HEK293 (cell line): ENCODE measurements at regions not wholly inside any gene's neighbourhood (a gene's known extent, or its start where the extent isn't known, plus 50 kb on each side); places are given as distances from the start of the nearest gene placed in this dataset.

Experiments
- CTCF ChIA-PET: fragments of 350-600 bp; formaldehyde crosslinking; extraction: SDS; loops from one replicate; lab custom pipeline; 2021; ENCODE audit warnings: antibody characterized with exemption; lab: Yijun Ruan, JAX
- POLR2A ChIA-PET: fragments of 300-600 bp; formaldehyde crosslinking; extraction: SDS; loops from one replicate; lab custom pipeline; 2020; ENCODE audit warnings: antibody characterized with exemption, inconsistent platforms; lab: Yijun Ruan, JAX
- H3K27ac ChIP-seq: fragments of 200-500 bp; sonication (Bioruptor generic); 2 replicates; pipeline ENCODE4 v1.5.1; 2014; ENCODE audit warnings: low read depth, low read length, control low read depth, inconsistent platforms; ENCODE audit errors: extremely low read depth
- H3K36me3 ChIP-seq, 2 experiments: fragments of 200-500 bp in 1 of 2; sonication (Bioruptor generic) in 1 of 2; 1 replicate in 1 of 2; 2 replicates in 1 of 2; pipeline ENCODE4 v1.5.1; 2014 to 2017; ENCODE audit warnings: inconsistent platforms in 2 of 2, low read length in 2 of 2; ENCODE audit not compliant: control insufficient read depth in 2 of 2, insufficient read depth in 1 of 2
- H3K4me1 ChIP-seq: fragments of 200-500 bp; sonication (Bioruptor generic); 2 replicates; pipeline ENCODE4 v1.5.1; 2014; ENCODE audit warnings: mild to moderate bottlenecking, low read length, inconsistent platforms; ENCODE audit not compliant: control insufficient read depth, insufficient read depth
- H3K4me3 ChIP-seq: 2 replicates; pipeline ENCODE4 v1.5.1; 2011; ENCODE audit warnings: low read depth, mild to moderate bottlenecking, control low read depth, low read length, moderate library complexity
- H3K9me3 ChIP-seq: fragments of 200-500 bp; sonication (Bioruptor generic); 2 replicates; pipeline ENCODE4 v1.5.1; 2014; ENCODE audit warnings: low read depth, low read length, inconsistent platforms; ENCODE audit not compliant: control insufficient read depth, insufficient read depth
- HIC1 ChIP-seq: fragments of 450-650 bp; formaldehyde crosslinking; IDR thresholded peaks from 2 replicates; pipeline ENCODE4 v1.5.1; 2016; ENCODE audit warnings: missing biosample characterization, missing genetic modification characterization
- KLF1 ChIP-seq: fragments of 450-650 bp; formaldehyde crosslinking; IDR thresholded peaks from 2 replicates; pipeline ENCODE4 v1.5.1; 2016; ENCODE audit warnings: missing biosample characterization, missing genetic modification characterization
- OSR2 ChIP-seq: fragments of 450-650 bp; formaldehyde crosslinking; IDR thresholded peaks from 2 replicates; pipeline ENCODE4 v1.5.1; 2016; ENCODE audit warnings: missing biosample characterization, missing genetic modification characterization
- PATZ1 ChIP-seq: fragments of 450-650 bp; formaldehyde crosslinking; IDR thresholded peaks from 2 replicates; pipeline ENCODE4 v1.5.1; 2016; ENCODE audit warnings: missing biosample characterization, missing genetic modification characterization
- ZBTB6 ChIP-seq: fragments of 450-650 bp; formaldehyde crosslinking; IDR thresholded peaks from 2 replicates; pipeline ENCODE4 v1.5.1; 2017; ENCODE audit warnings: missing biosample characterization, missing genetic modification characterization
- ZFP69B ChIP-seq: fragments of 450-650 bp; formaldehyde crosslinking; IDR thresholded peaks from 2 replicates; pipeline ENCODE4 v1.5.1; 2016; ENCODE audit warnings: missing biosample characterization, missing genetic modification characterization
- ZNF114 ChIP-seq: fragments of 450-650 bp; formaldehyde crosslinking; IDR thresholded peaks from 2 replicates; pipeline ENCODE4 v1.5.0; 2017; ENCODE audit warnings: missing biosample characterization, missing genetic modification characterization
- ZNF146 ChIP-seq: fragments of 450-650 bp; formaldehyde crosslinking; IDR thresholded peaks from 2 replicates; pipeline ENCODE4 v1.5.1; 2016; ENCODE audit warnings: missing biosample characterization, missing genetic modification characterization
- ZNF341 ChIP-seq: fragments of 450-650 bp; formaldehyde crosslinking; IDR thresholded peaks from 2 replicates; pipeline ENCODE4; 2016; ENCODE audit warnings: low read depth, missing biosample characterization, missing genetic modification characterization
- ZNF423 ChIP-seq: fragments of 450-650 bp; formaldehyde crosslinking; IDR thresholded peaks from 2 replicates; pipeline ENCODE4 v1.5.1; 2016; ENCODE audit warnings: missing biosample characterization, missing genetic modification characterization
- ZNF513 ChIP-seq: fragments of 450-650 bp; IDR thresholded peaks from 2 replicates; pipeline ENCODE4 v1.5.1; 2018; ENCODE audit warnings: missing biosample characterization, missing genetic modification characterization
- ZNF596 ChIP-seq: fragments of 450-650 bp; IDR thresholded peaks from 2 replicates; pipeline ENCODE4 v1.5.0; 2018; ENCODE audit warnings: missing biosample characterization, mild to moderate bottlenecking, missing genetic modification characterization, moderate library complexity
- ZNF626 ChIP-seq: fragments of 450-650 bp; sonication (Bioruptor Pico); formaldehyde crosslinking; IDR thresholded peaks from 2 replicates; pipeline ENCODE4 v1.5.1; 2018; ENCODE audit warnings: missing biosample characterization, missing genetic modification characterization, inconsistent platforms
- ZNF785 ChIP-seq: fragments of 450-650 bp; formaldehyde crosslinking; IDR thresholded peaks from 2 replicates; pipeline ENCODE4 v1.5.1; 2016; ENCODE audit warnings: missing biosample characterization, missing genetic modification characterization
- ZNF791 ChIP-seq: fragments of 450-650 bp; formaldehyde crosslinking; IDR thresholded peaks from 2 replicates; pipeline ENCODE4 v1.5.1; 2016; ENCODE audit warnings: missing biosample characterization, missing genetic modification characterization
- ZNF792 ChIP-seq: fragments of 450-650 bp; formaldehyde crosslinking; IDR thresholded peaks from 2 replicates; pipeline ENCODE4 v1.5.1; 2016; ENCODE audit warnings: missing biosample characterization, missing genetic modification characterization
- ZSCAN16 ChIP-seq: fragments of 450-650 bp; formaldehyde crosslinking; IDR thresholded peaks from 2 replicates; pipeline ENCODE4 v1.5.1; 2016; ENCODE audit warnings: missing biosample characterization, missing genetic modification characterization
- TF ChIP-seq, protein P1 (sequence below): fragments of 450-650 bp; formaldehyde crosslinking; IDR thresholded peaks from 2 replicates; pipeline ENCODE4 v1.5.0; 2017; ENCODE audit warnings: missing biosample characterization, missing genetic modification characterization, borderline replicate concordance
- TF ChIP-seq, protein P2 (sequence below): sonication (generic); formaldehyde crosslinking; IDR thresholded peaks from 2 replicates; pipeline ENCODE4 v1.8.1; 2022; ENCODE audit warnings: mild to moderate bottlenecking, moderate library complexity, missing genetic modification reagents

- H3K27ac ChIP-seq = no peak overlapping the region
- no peaks in the 10 kb centered on the region for H3K36me3 ChIP-seq
- no peaks in the 10 kb centered on the region for H3K9me3 ChIP-seq
- ChIA-PET POLR2A (no interaction called here), CTCF (interaction anchor here (0.7 kb wide), 1 partner anchor 19 kb away, joined by 3 read pairs; no protein-coding TSS in a partner anchor)
- no peaks in the 10 kb centered on the region for H3K4me1 ChIP-seq
- H3K4me3 ChIP-seq = no peak overlapping the region
- TF ChIP-seq, protein P1, sequence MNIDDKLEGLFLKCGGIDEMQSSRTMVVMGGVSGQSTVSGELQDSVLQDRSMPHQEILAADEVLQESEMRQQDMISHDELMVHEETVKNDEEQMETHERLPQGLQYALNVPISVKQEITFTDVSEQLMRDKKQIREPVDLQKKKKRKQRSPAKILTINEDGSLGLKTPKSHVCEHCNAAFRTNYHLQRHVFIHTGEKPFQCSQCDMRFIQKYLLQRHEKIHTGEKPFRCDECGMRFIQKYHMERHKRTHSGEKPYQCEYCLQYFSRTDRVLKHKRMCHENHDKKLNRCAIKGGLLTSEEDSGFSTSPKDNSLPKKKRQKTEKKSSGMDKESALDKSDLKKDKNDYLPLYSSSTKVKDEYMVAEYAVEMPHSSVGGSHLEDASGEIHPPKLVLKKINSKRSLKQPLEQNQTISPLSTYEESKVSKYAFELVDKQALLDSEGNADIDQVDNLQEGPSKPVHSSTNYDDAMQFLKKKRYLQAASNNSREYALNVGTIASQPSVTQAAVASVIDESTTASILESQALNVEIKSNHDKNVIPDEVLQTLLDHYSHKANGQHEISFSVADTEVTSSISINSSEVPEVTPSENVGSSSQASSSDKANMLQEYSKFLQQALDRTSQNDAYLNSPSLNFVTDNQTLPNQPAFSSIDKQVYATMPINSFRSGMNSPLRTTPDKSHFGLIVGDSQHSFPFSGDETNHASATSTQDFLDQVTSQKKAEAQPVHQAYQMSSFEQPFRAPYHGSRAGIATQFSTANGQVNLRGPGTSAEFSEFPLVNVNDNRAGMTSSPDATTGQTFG (tag by site-specific recombination) = no peak
- no peak for TF ChIP-seq ZNF626 (tag by site-specific recombination)
- TF ChIP-seq KLF1 = no peak
- no peak for TF ChIP-seq ZNF596
- TF ChIP-seq ZSCAN16 (tag by site-specific recombination) = no peak
- TF ChIP-seq ZNF792 = no peak
- TF ChIP-seq ZNF146 (tag by site-specific recombination) = no peak
- TF ChIP-seq ZFP69B (tag by site-specific recombination) = no peak
- TF ChIP-seq ZBTB6 = no peak
- TF ChIP-seq ZNF423 (tag by site-specific recombination) = no peak
- no peak for TF ChIP-seq ZNF114 (tag by site-specific recombination)
- TF ChIP-seq, protein P2, sequence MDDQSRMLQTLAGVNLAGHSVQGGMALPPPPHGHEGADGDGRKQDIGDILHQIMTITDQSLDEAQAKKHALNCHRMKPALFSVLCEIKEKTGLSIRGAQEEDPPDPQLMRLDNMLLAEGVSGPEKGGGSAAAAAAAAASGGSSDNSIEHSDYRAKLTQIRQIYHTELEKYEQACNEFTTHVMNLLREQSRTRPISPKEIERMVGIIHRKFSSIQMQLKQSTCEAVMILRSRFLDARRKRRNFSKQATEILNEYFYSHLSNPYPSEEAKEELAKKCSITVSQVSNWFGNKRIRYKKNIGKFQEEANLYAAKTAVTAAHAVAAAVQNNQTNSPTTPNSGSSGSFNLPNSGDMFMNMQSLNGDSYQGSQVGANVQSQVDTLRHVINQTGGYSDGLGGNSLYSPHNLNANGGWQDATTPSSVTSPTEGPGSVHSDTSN (CRISPR knock-in tag) = no peak
- TF ChIP-seq OSR2 = no peak
- TF ChIP-seq ZNF341 (tag by site-specific recombination) = no peak
- no peak for TF ChIP-seq ZNF785 (tag by site-specific recombination)
These were observed 136.9 kb downstream of the TMEM132E start for GRCh38 chr17:34716291-34716690.

DNA sequence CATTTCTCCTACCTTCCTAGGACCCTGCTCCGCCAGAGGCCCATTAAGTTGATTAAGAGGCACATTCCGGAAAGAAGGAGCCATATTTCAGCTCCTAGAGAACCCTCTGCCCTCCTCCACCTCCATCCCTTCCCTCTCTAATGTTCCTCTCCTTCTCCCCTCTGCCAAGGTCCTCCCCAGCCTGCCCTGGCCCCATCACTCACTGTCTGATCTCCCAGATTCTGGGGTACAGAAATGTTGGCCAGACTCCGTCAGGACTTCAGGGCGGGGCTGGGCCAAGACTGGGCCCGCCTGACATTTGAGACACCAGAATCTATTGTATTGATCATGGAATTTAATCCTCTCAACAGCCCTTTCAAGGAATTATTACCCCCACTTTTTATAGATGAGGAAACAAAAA, 136.1 kb downstream of the TMEM132E start:
- ChIA-PET CTCF (no interaction called here), POLR2A (no interaction called here)
- Histone ChIP-seq H3K9me3 (no peaks in the 10 kb centered on the region), H3K27ac (no peak overlapping the region), H3K36me3 (no peaks in the 10 kb centered on the region), H3K4me1 (no peaks in the 10 kb centered on the region), H3K4me3 (no peak overlapping the region)
- TF ChIP-seq ZNF513 (no peak), ZNF791 (tag by site-specific recombination) (no peak), PATZ1 (no peak), HIC1 (no peak)
